HL-60 (cell line): ENCODE measurements at regions not wholly inside any gene's neighbourhood (a gene's known extent, or its start where the extent isn't known, plus 50 kb on each side); places are given as distances from the start of the nearest gene placed in this dataset.

Source experiments
- DNase-seq, 2 experiments: peaks; one replicate each; pipeline ENCODE4 v3.0.0-alpha.2; 2010 to 2020; ENCODE audit warnings: low read depth in 1 of 2, low spot score in 1 of 2
- H3K27ac ChIP-seq: fragments of 250-450 bp; sonication (Bioruptor Pico); replicated peaks from 2 replicates; pipeline ENCODE4 v1.5.1; 2020; ENCODE audit warnings: mild to moderate bottlenecking, moderate library complexity
- H3K27me3 ChIP-seq: fragments of 250-450 bp; sonication (Bioruptor Pico); 2 replicates; pipeline ENCODE4 v1.5.1; 2021; ENCODE audit warnings: mild to moderate bottlenecking, moderate library complexity; ENCODE audit not compliant: insufficient read depth, poor library complexity, severe bottlenecking
- H3K4me3 ChIP-seq: replicated peaks from 2 replicates; pipeline ENCODE4 v1.5.1; 2011; ENCODE audit warnings: mild to moderate bottlenecking, control low read depth, low read length; ENCODE audit not compliant: insufficient read depth
- CTCF ChIP-seq: IDR thresholded peaks from one replicate; pipeline ENCODE4 v1.5.1; 2011; ENCODE audit warnings: low read length, control low read depth, inconsistent platforms; ENCODE audit not compliant: insufficient read depth
- GABPA ChIP-seq: IDR thresholded peaks from 2 replicates; pipeline ENCODE4 v1.6.1; 2012; ENCODE audit warnings: low read depth
- POLR2AphosphoS5 ChIP-seq: IDR thresholded peaks from 2 replicates; pipeline ENCODE4 v1.6.1; 2012; ENCODE audit warnings: low read depth
- REST ChIP-seq: IDR thresholded peaks from 2 replicates; pipeline ENCODE4 v1.6.1; 2012; ENCODE audit warnings: low read depth; ENCODE audit not compliant: insufficient replicate concordance
- SPI1 ChIP-seq: IDR thresholded peaks from 2 replicates; pipeline ENCODE4 v1.6.1; 2012; ENCODE audit warnings: low read depth, mild to moderate bottlenecking, borderline replicate concordance

- no peak for DNase-seq
- peaks cover 8% of the 10 kb centered on the region for H3K27me3 ChIP-seq
- H3K27ac ChIP-seq = no peak overlapping the region
- no peak overlapping the region for H3K4me3 ChIP-seq
- no peak for TF ChIP-seq CTCF
- TF ChIP-seq SPI1 = no peak
- TF ChIP-seq REST = no peak
- no peak for TF ChIP-seq POLR2AphosphoS5
- no peak for TF ChIP-seq GABPA
Measured at GRCh38 chr18:59778434-59778833, 81.2 kb upstream of the CCBE1 start.

GRCh38 chr18:59777636-59778035 is 80.4 kb upstream of the CCBE1 start:
- Histone ChIP-seq H3K27ac (no peak overlapping the region), H3K4me3 (no peak overlapping the region), H3K27me3 (peaks cover 4% of the 10 kb centered on the region)
- DNase-seq = no peak
- TF ChIP-seq REST (no peak), SPI1 (no peak), GABPA (no peak)

GRCh38 chr18:59769129-59769865 is 72.1 kb upstream of the CCBE1 start:
- no peak overlapping the region for H3K27ac ChIP-seq
- no peak overlapping the region for H3K4me3 ChIP-seq
- DNase-seq = no peak
- TF ChIP-seq POLR2AphosphoS5 = no peak
- no peak for TF ChIP-seq SPI1
- no peak for TF ChIP-seq REST
- no peak for TF ChIP-seq CTCF
- no peak for TF ChIP-seq GABPA
- peaks cover 10% of the 10 kb centered on the region for H3K27me3 ChIP-seq

- no peak overlapping the region for H3K27ac ChIP-seq
- no peak for TF ChIP-seq SPI1
- TF ChIP-seq GABPA = no peak
- no peak overlapping the region for H3K4me3 ChIP-seq
- DNase-seq = no peak
- H3K27me3 ChIP-seq = peaks cover 10% of the 10 kb centered on the region
Measured at GRCh38 chr18:59768409-59768808, 71.2 kb upstream of the CCBE1 start.
